K562 (cell line): ENCODE measurements at regions not wholly inside any gene's neighbourhood (a gene's known extent, or its start where the extent isn't known, plus 50 kb on each side); places are given as distances from the start of the nearest gene placed in this dataset.

Experiments used
- ATAC-seq: fragments of 200-7000 bp; cut with Tn5 transposase; 3 replicates; pipeline ENCODE4 v1.9.1; 2020; ENCODE audit warnings: moderate library complexity
- BruUV-seq: library from RNA; stranded (reverse); fragments of 400-500 nt; replicated peaks from 2 replicates; lab custom pipeline; 2021; lab: Mats Ljungman, UMichigan
- CTCF ChIA-PET: fragments of 300-600 bp; formaldehyde crosslinking; extraction: SDS; loops from one replicate; lab custom pipeline; 2021; ENCODE audit warnings: low intra/inter-chr PET ratio; lab: Yijun Ruan, JAX
- POLR2A ChIA-PET: fragments of 300-600, 350-650 bp; sonication (Branson Sonifier 250); formaldehyde crosslinking; extraction: SDS; loops from one replicate; lab custom pipeline; 2021; ENCODE audit warnings: antibody characterized with exemption, inconsistent platforms; lab: Yijun Ruan, JAX
- DNase-seq, 4 experiments: peaks; one replicate each; pipeline versions ENCODE4 v3.0.0 to v3.0.0-alpha.2; 2011 to 2018; ENCODE audit warnings: low spot score in 3 of 4, mixed read lengths in 3 of 4; ENCODE audit errors: extremely low read depth in 1 of 4
- FAIRE-seq: peaks from 2 replicates; lab custom pipeline; 2011; peaks lifted over from hg19 to GRCh38; lab: Jason Lieb, UNC
- H2AFZ ChIP-seq: 2 replicates; pipeline ENCODE4 v1.6.0; 2011; ENCODE audit warnings: low read depth, low read length, control low read depth, inconsistent platforms
- H3K27ac ChIP-seq: fragments of 200-600 bp; 3 replicates; pipeline ENCODE4 v1.8.0; 2011; ENCODE audit warnings: low read depth, mild to moderate bottlenecking, control low read depth, inconsistent platforms, low read length, moderate library complexity, mixed read lengths; ENCODE audit errors: extremely low read depth
- H3K27me3 ChIP-seq, 2 experiments: fragments of 300-600 bp in 1 of 2; 2 replicates in 1 of 2; 3 replicates in 1 of 2; pipeline versions ENCODE4 v1.6.0 to v1.8.0; 2011; ENCODE audit warnings: inconsistent platforms in 2 of 2, low read length in 2 of 2, mild to moderate bottlenecking in 1 of 2, mixed read lengths in 1 of 2, moderate library complexity in 1 of 2; ENCODE audit not compliant: control insufficient read depth in 2 of 2, insufficient read depth in 2 of 2
- H3K36me3 ChIP-seq: fragments of 300-600 bp; 3 replicates; pipeline ENCODE4 v1.8.0; 2011; ENCODE audit warnings: mild to moderate bottlenecking, low read length, inconsistent platforms; ENCODE audit not compliant: control insufficient read depth, insufficient read depth
- H3K4me1 ChIP-seq, 2 experiments: fragments of 200-600 bp in 1 of 2; replicated peaks in 1 of 2; 2 replicates in 1 of 2; 3 replicates in 1 of 2; pipeline versions ENCODE4 v1.5.1 to v1.8.0; 2011; ENCODE audit warnings: inconsistent platforms in 2 of 2, low read length in 2 of 2, mild to moderate bottlenecking in 1 of 2, mixed read lengths in 1 of 2, moderate library complexity in 1 of 2; ENCODE audit not compliant: control insufficient read depth in 2 of 2, insufficient read depth in 2 of 2
- H3K4me2 ChIP-seq: 2 replicates; pipeline ENCODE4 v1.6.1; 2011; ENCODE audit warnings: low read length, control low read depth, inconsistent platforms, mixed read lengths; ENCODE audit not compliant: insufficient read depth
- H3K4me3 ChIP-seq: fragments of 200-600 bp; sonication (generic), shearing (Covaris generic); 2 replicates; pipeline ENCODE4 v1.5.1; 2016; ENCODE audit warnings: control low read depth, inconsistent platforms
- H3K79me2 ChIP-seq: fragments of 200-600 bp; 3 replicates; pipeline ENCODE4 v1.8.0; 2011; ENCODE audit warnings: low read length, inconsistent platforms; ENCODE audit not compliant: control insufficient read depth, insufficient read depth
- H3K9ac ChIP-seq, 2 experiments: 2 replicates each; pipeline versions ENCODE4 v1.6.0 to v1.6.1; 2011; ENCODE audit warnings: low read depth in 2 of 2, low read length in 2 of 2, control low read depth in 1 of 2, inconsistent platforms in 1 of 2, mild to moderate bottlenecking in 1 of 2, mixed read lengths in 1 of 2; ENCODE audit not compliant: insufficient read depth in 1 of 2
- H3K9me1 ChIP-seq: one replicate; pipeline ENCODE4 v1.6.0; 2011; ENCODE audit warnings: inconsistent platforms, mild to moderate bottlenecking, low read length, moderate library complexity; ENCODE audit not compliant: control insufficient read depth, insufficient read depth
- H3K9me3 ChIP-seq: replicated peaks from 2 replicates; pipeline ENCODE4 v1.5.1; 2011; ENCODE audit warnings: low read depth, low read length, inconsistent platforms; ENCODE audit not compliant: control insufficient read depth, insufficient read depth
- H4K20me1 ChIP-seq: replicated peaks from 2 replicates; pipeline ENCODE4 v1.6.1; 2011; ENCODE audit warnings: low read length, inconsistent platforms, mixed read lengths; ENCODE audit not compliant: control insufficient read depth, insufficient read depth
- CAMTA2 ChIP-seq: fragments of 250-450 bp; sonication (Bioruptor Pico); conservative IDR thresholded peaks from 2 replicates; pipeline ENCODE4 v1.5.1; 2022
- MLLT1 ChIP-seq, 2 experiments: fragments of 450-650 bp; IDR thresholded peaks; 2 replicates each; pipeline ENCODE4 v1.6.1; 2016
- WGBS: fragments of 100-300 bp; shearing (Covaris generic); methylation state at CpG from one replicate; pipeline ENCODE4 v1.1.6; 2016; ENCODE audit warnings: low coverage, mixed read lengths; ENCODE audit not compliant: insufficient coverage; ENCODE audit errors: missing lambda C conversion rate; 5-methylcytosine and 5-hydroxymethylcytosine counted together
- in situ Hi-C: fragments of 300-500 bp; cut with MboI; formaldehyde crosslinking; loops from 4 replicates; pipeline ENCODE4 v1.15.0; 2018; ENCODE audit warnings: inconsistent platforms, mixed read lengths
- intact Hi-C: fragments of 100-400 bp; cut with micrococcal nuclease; formaldehyde crosslinking; loops from 2 replicates; pipeline ENCODE4 v1.14.2; 2022
- TF ChIP-seq, protein P1 (sequence below), 2 experiments: fragments of 450-650 bp in 1 of 2; sonication (generic) in 1 of 2; formaldehyde crosslinking in 1 of 2; IDR thresholded peaks; 2 replicates each; pipeline versions ENCODE4 v1.7.1 to v1.9.0; 2016 to 2022; ENCODE audit warnings: inconsistent platforms in 1 of 2, mild to moderate bottlenecking in 1 of 2, missing genetic modification reagents in 1 of 2

GRCh38 chr5:6256901-6257300, 121.4 kb downstream of the MED10 start:
- CTCF ChIA-PET: no interaction called here
- H4K20me1 ChIP-seq: no peaks in the 10 kb centered on the region; the same call in 1 of the 2 replicates
- 0% methylated on average over 3 of the region's 3 CpGs for WGBS
- in situ Hi-C loops: no loop called here
- no peaks in the 10 kb centered on the region for H3K4me1 ChIP-seq
- H3K9ac ChIP-seq: no peak overlapping the region
- intact Hi-C loops: no loop called here
- DNase-seq (no peak), ATAC-seq (no peak), FAIRE-seq (no peak)
- H3K4me3 ChIP-seq: no peak overlapping the region
- no peak overlapping the region for H3K4me2 ChIP-seq
- H3K79me2 ChIP-seq: no peaks in the 10 kb centered on the region
- no peak overlapping the region for H2AFZ ChIP-seq
- H3K9me3 ChIP-seq: no peaks in the 10 kb centered on the region
- BruUV-seq: no TSS peak
- H3K27me3 ChIP-seq: peaks cover 2 to 19% of the 10 kb centered on the region in 2 experiments; a peak in 2 of 5 replicates
- TF ChIP-seq CAMTA2 (CRISPR knock-in tag): no peak
- TF ChIP-seq, protein P1, sequence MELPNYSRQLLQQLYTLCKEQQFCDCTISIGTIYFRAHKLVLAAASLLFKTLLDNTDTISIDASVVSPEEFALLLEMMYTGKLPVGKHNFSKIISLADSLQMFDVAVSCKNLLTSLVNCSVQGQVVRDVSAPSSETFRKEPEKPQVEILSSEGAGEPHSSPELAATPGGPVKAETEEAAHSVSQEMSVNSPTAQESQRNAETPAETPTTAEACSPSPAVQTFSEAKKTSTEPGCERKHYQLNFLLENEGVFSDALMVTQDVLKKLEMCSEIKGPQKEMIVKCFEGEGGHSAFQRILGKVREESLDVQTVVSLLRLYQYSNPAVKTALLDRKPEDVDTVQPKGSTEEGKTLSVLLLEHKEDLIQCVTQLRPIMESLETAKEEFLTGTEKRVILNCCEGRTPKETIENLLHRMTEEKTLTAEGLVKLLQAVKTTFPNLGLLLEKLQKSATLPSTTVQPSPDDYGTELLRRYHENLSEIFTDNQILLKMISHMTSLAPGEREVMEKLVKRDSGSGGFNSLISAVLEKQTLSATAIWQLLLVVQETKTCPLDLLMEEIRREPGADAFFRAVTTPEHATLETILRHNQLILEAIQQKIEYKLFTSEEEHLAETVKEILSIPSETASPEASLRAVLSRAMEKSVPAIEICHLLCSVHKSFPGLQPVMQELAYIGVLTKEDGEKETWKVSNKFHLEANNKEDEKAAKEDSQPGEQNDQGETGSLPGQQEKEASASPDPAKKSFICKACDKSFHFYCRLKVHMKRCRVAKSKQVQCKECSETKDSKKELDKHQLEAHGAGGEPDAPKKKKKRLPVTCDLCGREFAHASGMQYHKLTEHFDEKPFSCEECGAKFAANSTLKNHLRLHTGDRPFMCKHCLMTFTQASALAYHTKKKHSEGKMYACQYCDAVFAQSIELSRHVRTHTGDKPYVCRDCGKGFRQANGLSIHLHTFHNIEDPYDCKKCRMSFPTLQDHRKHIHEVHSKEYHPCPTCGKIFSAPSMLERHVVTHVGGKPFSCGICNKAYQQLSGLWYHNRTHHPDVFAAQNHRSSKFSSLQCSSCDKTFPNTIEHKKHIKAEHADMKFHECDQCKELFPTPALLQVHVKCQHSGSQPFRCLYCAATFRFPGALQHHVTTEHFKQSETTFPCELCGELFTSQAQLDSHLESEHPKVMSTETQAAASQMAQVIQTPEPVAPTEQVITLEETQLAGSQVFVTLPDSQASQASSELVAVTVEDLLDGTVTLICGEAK (IDR thresholded peaks at IDR 0.05): no peak
- TF ChIP-seq, protein P1 (CRISPR knock-in tag; IDR thresholded peaks at IDR 0.05): no peak
- TF ChIP-seq MLLT1 (IDR thresholded peaks at IDR 0.05): no peak
- no peaks in the 10 kb centered on the region for H3K36me3 ChIP-seq
- no peaks in the 10 kb centered on the region for H3K9me1 ChIP-seq
- no peak overlapping the region for H3K27ac ChIP-seq
- POLR2A ChIA-PET: no interaction called here
